Mucosa of gallbladder (tissue), 1 donor: ENCODE measurements at regions not wholly inside any gene's neighbourhood (a gene's known extent, or its start where the extent isn't known, plus 50 kb on each side); places are given as distances from the start of the nearest gene placed in this dataset.
"Not testable (repeated sequence)": the region's sequence is repeated elsewhere in the genome, so short reads cannot be mapped to it uniquely, and the experiment has no call there.

Experiments used
- DNase-seq: peaks from one replicate; pipeline ENCODE4 v3.0.0-alpha.2; 2020; ENCODE audit warnings: low spot score
- donor health status: DM: no; HTN: no; CAD: no.

- DNase-seq = no peak
These were observed 133.7 kb downstream of the ATL2 start for GRCh38 chr2:38243186-38243880.

GRCh38 chr2:38239452-38239851 is 137.6 kb downstream of the ATL2 start:
- no peak for DNase-seq

GRCh38 chr2:38238705-38239104 is 138.4 kb downstream of the ATL2 start:
- not testable (repeated sequence) for DNase-seq

GRCh38 chr2:38237311-38237710 is 139.8 kb downstream of the ATL2 start:
- DNase-seq = no peak

GRCh38 chr2:38233231-38233983 is 143.7 kb downstream of the ATL2 start:
- DNase-seq = no peak

- DNase-seq = no peak
These were observed 144.6 kb downstream of the ATL2 start for GRCh38 chr2:38232454-38232853.

- no peak for DNase-seq
These were observed 146.3 kb downstream of the ATL2 start for GRCh38 chr2:38230756-38231155.

GRCh38 chr2:38228753-38229152 is 148.3 kb downstream of the ATL2 start:
- no peak for DNase-seq

- no peak for DNase-seq
These were observed 149.0 kb upstream of the CYP1B1 start for GRCh38 chr2:38224821-38225437.

- DNase-seq = no peak
These were observed 148.2 kb upstream of the CYP1B1 start for GRCh38 chr2:38224181-38224580.

GRCh38 chr2:38223256-38223655 is 147.3 kb upstream of the CYP1B1 start:
- no peak for DNase-seq

- DNase-seq = no peak
These were observed 144.2 kb upstream of the CYP1B1 start for GRCh38 chr2:38220164-38220563.

GRCh38 chr2:38218995-38219394 is 143.0 kb upstream of the CYP1B1 start:
- DNase-seq = no peak

- peak; percentile 56 for DNase-seq
These were observed 142.6 kb upstream of the CYP1B1 start for GRCh38 chr2:38218591-38218991.

GRCh38 chr2:38217401-38218188 is 141.6 kb upstream of the CYP1B1 start:
- DNase-seq = no peak

- no peak for DNase-seq
These were observed 140.9 kb upstream of the CYP1B1 start for GRCh38 chr2:38216886-38217285.

GRCh38 chr2:38215993-38216392 is 140.0 kb upstream of the CYP1B1 start:
- no peak for DNase-seq

- DNase-seq = no peak
These were observed 139.6 kb upstream of the CYP1B1 start for GRCh38 chr2:38215522-38215921.

GRCh38 chr2:38214209-38214717 is 138.3 kb upstream of the CYP1B1 start:
- no peak for DNase-seq

- no peak for DNase-seq
These were observed 137.7 kb upstream of the CYP1B1 start for GRCh38 chr2:38213619-38214167.

- DNase-seq = no peak
These were observed 136.4 kb upstream of the CYP1B1 start for GRCh38 chr2:38212312-38212711.

- no peak for DNase-seq
These were observed 131.2 kb upstream of the CYP1B1 start for GRCh38 chr2:38207168-38207567.
